ENCODE measurements at regions not wholly inside any gene's neighbourhood (a gene's known extent, or its start where the extent isn't known, plus 50 kb on each side); places are given as distances from the start of the nearest gene placed in this dataset.

DNA sequence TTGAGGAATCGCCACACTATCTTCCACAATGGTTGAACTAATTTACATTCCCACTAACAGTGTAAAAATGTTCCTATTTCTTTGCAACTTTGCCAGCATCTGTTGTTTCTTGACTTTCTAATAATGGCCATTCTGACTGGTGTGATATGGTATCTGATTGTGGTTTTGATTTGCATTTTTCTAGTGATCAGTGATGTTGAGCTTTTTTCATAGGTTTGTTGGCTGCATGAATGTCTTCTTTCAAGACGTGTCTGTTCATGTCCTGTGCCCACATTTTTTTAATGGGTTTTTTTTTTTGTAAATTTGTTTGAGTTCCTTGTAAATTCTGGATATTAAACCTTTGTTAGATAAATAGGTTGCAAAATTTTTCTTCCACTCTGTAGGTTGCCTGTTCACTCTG, 615.9 kb downstream of the SEMA5A start:
- no peak for DNase-seq
- CTCF ChIA-PET: no interaction called here

GRCh38 chr5:8934455-8934854, 611.4 kb downstream of the SEMA5A start:
- DNase-seq: no peak
- Mint-ChIP-seq H3K27ac (ENCODE audit: unreplicated experiment) (no peak overlapping the region), H3K36me3 (ENCODE audit: insufficient read depth, unreplicated experiment) (no peaks in the 10 kb centered on the region)

More for the DNA sequence above, 615.9 kb downstream of the SEMA5A start:
- Mint-ChIP-seq H3K27ac (ENCODE audit: unreplicated experiment) (no peak overlapping the region), H3K9me3 (ENCODE audit: low read depth, unreplicated experiment) (peaks cover 9% of the 10 kb centered on the region), H3K27me3 (ENCODE audit: unreplicated experiment) (no peaks in the 10 kb centered on the region), H3K36me3 (ENCODE audit: insufficient read depth, unreplicated experiment) (no peaks in the 10 kb centered on the region), H3K4me3 (ENCODE audit: low read depth, unreplicated experiment) (no peak overlapping the region), H3K4me1 (ENCODE audit: low read depth, unreplicated experiment) (no peaks in the 10 kb centered on the region)
- no peak for TF ChIP-seq CTCF (IDR thresholded peaks at IDR 0.05; ENCODE audit: unreplicated experiment)
- no TSS peak for BruUV-seq (replicated peaks)
- intact Hi-C loops (cut with micrococcal nuclease; ENCODE audit: unreplicated experiment): no loop called here

DNA sequence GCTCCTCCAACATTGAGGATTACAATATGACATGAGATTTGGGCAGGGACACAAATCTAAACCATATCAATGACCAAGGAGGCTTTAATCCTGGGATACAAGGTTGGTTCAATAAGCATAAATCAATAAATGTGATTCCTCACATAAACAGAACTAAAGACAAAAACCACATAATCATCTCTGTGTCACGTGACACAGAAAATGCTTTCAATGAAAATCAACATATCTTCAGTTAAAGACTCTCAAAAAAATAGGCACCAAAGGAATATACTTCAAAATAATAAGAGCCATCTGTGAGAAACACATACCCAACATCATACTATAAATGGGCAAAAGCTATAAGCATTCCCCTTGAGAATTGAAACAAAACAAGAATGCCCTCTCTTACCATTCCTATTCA, 604.9 kb downstream of the SEMA5A start:
- BruUV-seq (replicated peaks): no TSS peak
- CTCF ChIA-PET: no interaction called here

More at GRCh38 chr5:8934455-8934854, 611.4 kb downstream of the SEMA5A start:
- TF ChIP-seq CTCF (IDR thresholded peaks at IDR 0.05; ENCODE audit: unreplicated experiment): no peak
- H3K9me3 Mint-ChIP-seq (ENCODE audit: low read depth, unreplicated experiment): peaks cover 5% of the 10 kb centered on the region
- H3K4me1 Mint-ChIP-seq (ENCODE audit: low read depth, unreplicated experiment): no peaks in the 10 kb centered on the region
- no peaks in the 10 kb centered on the region for H3K27me3 Mint-ChIP-seq (ENCODE audit: unreplicated experiment)
- no peak overlapping the region for H3K4me3 Mint-ChIP-seq (ENCODE audit: low read depth, unreplicated experiment)
- CTCF ChIA-PET: no interaction called here
- BruUV-seq (replicated peaks): no TSS peak
- intact Hi-C loops (cut with micrococcal nuclease; ENCODE audit: unreplicated experiment): no loop called here

DNA sequence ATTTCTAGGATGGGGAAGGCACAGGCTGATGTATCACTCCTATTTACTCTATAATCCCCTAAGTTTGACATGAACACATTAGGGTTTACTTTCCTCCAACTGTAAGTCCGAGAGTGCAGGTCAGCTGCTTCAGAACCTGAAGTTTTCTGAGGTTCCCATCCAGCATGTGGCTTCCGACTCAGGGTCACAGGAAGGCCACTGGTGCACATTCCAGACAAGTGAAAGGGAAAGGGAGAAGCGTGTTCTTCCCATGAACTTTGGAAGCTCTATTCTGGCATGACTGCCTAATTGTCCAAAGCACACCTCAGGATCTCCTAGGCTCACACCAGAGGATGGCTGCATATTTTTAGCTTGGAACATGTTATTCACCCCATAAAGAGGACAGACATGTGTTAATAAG, 602.6 kb downstream of the SEMA5A start:
- TF ChIP-seq CTCF (IDR thresholded peaks at IDR 0.05; ENCODE audit: unreplicated experiment): no peak
- intact Hi-C loops (cut with micrococcal nuclease; ENCODE audit: unreplicated experiment): no loop called here
- no peaks in the 10 kb centered on the region for H3K36me3 Mint-ChIP-seq (ENCODE audit: insufficient read depth, unreplicated experiment)
- no peaks in the 10 kb centered on the region for H3K4me1 Mint-ChIP-seq (ENCODE audit: low read depth, unreplicated experiment)
- no peak overlapping the region for H3K4me3 Mint-ChIP-seq (ENCODE audit: low read depth, unreplicated experiment)
- no peak for DNase-seq
- H3K9me3 Mint-ChIP-seq (ENCODE audit: low read depth, unreplicated experiment): peaks cover 9% of the 10 kb centered on the region
- no peaks in the 10 kb centered on the region for H3K27me3 Mint-ChIP-seq (ENCODE audit: unreplicated experiment)
- CTCF ChIA-PET: no interaction called here
- H3K27ac Mint-ChIP-seq (ENCODE audit: unreplicated experiment): no peak overlapping the region
- no TSS peak for BruUV-seq (replicated peaks)

More for the DNA sequence above, 604.9 kb downstream of the SEMA5A start:
- intact Hi-C loops (cut with micrococcal nuclease; ENCODE audit: unreplicated experiment): no loop called here
- no peak for TF ChIP-seq CTCF (IDR thresholded peaks at IDR 0.05; ENCODE audit: unreplicated experiment)
- H3K27ac Mint-ChIP-seq (ENCODE audit: unreplicated experiment): no peak overlapping the region
- peaks cover 12% of the 10 kb centered on the region for H3K9me3 Mint-ChIP-seq (ENCODE audit: low read depth, unreplicated experiment)
- no peaks in the 10 kb centered on the region for H3K27me3 Mint-ChIP-seq (ENCODE audit: unreplicated experiment)
- H3K4me3 Mint-ChIP-seq (ENCODE audit: low read depth, unreplicated experiment): no peak overlapping the region
- DNase-seq: no peak
- H3K4me1 Mint-ChIP-seq (ENCODE audit: low read depth, unreplicated experiment): no peaks in the 10 kb centered on the region
- no peaks in the 10 kb centered on the region for H3K36me3 Mint-ChIP-seq (ENCODE audit: insufficient read depth, unreplicated experiment)
